Renal pelvis (tissue), 1 donor: ENCODE measurements at regions not wholly inside any gene's neighbourhood (a gene's known extent, or its start where the extent isn't known, plus 50 kb on each side); places are given as distances from the start of the nearest gene placed in this dataset.

ENCODE experiments used
- DNase-seq: peaks from one replicate; pipeline ENCODE4 v3.0.0-alpha.2; 2013

- DNase-seq: no peak
These were observed 69.9 kb upstream of the TUSC7 start for GRCh38 chr3:116639641-116640040.

GRCh38 chr3:116640109-116640508 is 69.5 kb upstream of the TUSC7 start:
- no peak for DNase-seq

GRCh38 chr3:116643001-116643400 is 66.6 kb upstream of the TUSC7 start:
- DNase-seq: no peak

- DNase-seq: no peak
These were observed 61.6 kb upstream of the TUSC7 start for GRCh38 chr3:116647996-116648395.
